MM.1S (cell line): ENCODE measurements at regions not wholly inside any gene's neighbourhood (a gene's known extent, or its start where the extent isn't known, plus 50 kb on each side); places are given as distances from the start of the nearest gene placed in this dataset.

ENCODE experiments used
- DNase-seq: peaks from one replicate; pipeline ENCODE4 v3.0.0-alpha.2; 2015
- H2AFZ ChIP-seq: fragments of 300-600 bp; sonication (generic); 2 replicates; pipeline ENCODE4 v1.6.0; 2016; ENCODE audit warnings: antibody characterized with exemption, low read length
- H3F3A ChIP-seq: fragments of 300-600 bp; sonication (generic); 2 replicates; pipeline ENCODE4 v1.6.1; 2016; ENCODE audit warnings: mild to moderate bottlenecking, antibody characterized with exemption, low read length, moderate library complexity, mixed read lengths; ENCODE audit not compliant: insufficient read depth
- H3K27ac ChIP-seq: fragments of 300-600 bp; sonication (generic); 2 replicates; pipeline ENCODE4 v1.5.1; 2016; ENCODE audit warnings: mild to moderate bottlenecking, low read length
- H3K27me3 ChIP-seq: fragments of 300-600 bp; sonication (generic); replicated peaks from 2 replicates; pipeline ENCODE4 v1.6.0; 2016; ENCODE audit warnings: low read length; ENCODE audit not compliant: insufficient read depth
- H3K36me3 ChIP-seq: fragments of 300-600 bp; sonication (generic); replicated peaks from 2 replicates; pipeline ENCODE4 v1.6.1; 2016; ENCODE audit warnings: mild to moderate bottlenecking, low read length, mixed read lengths; ENCODE audit not compliant: insufficient read depth
- H3K4me1 ChIP-seq: fragments of 300-600 bp; sonication (generic); 2 replicates; pipeline ENCODE4 v1.6.1; 2016; ENCODE audit warnings: low read length, mixed read lengths
- H3K4me2 ChIP-seq: fragments of 300-600 bp; sonication (generic); 2 replicates; pipeline ENCODE4 v1.6.0; 2016; ENCODE audit warnings: low read depth, low read length
- H3K4me3 ChIP-seq: fragments of 300-600 bp; sonication (generic); 2 replicates; pipeline ENCODE4 v1.5.1; 2016; ENCODE audit warnings: low read length, mixed read lengths
- H3K79me2 ChIP-seq: fragments of 300-600 bp; sonication (generic); 2 replicates; pipeline ENCODE4 v1.6.1; 2016; ENCODE audit warnings: mixed run types, low read length, mixed read lengths
- H3K9ac ChIP-seq: fragments of 300-600 bp; sonication (generic); 2 replicates; pipeline ENCODE4 v1.6.1; 2016; ENCODE audit warnings: low read length, mixed read lengths
- H3K9me2 ChIP-seq: fragments of 300-600 bp; sonication (generic); replicated peaks from 2 replicates; pipeline ENCODE4 v1.6.1; 2016; ENCODE audit warnings: mild to moderate bottlenecking, low read length, mixed read lengths; ENCODE audit not compliant: insufficient read depth
- H3K9me3 ChIP-seq: fragments of 300-600 bp; sonication (generic); replicated peaks from 2 replicates; pipeline ENCODE4 v1.6.1; 2016; ENCODE audit warnings: mild to moderate bottlenecking, low read length, mixed read lengths; ENCODE audit not compliant: insufficient read depth
- H4K20me1 ChIP-seq: fragments of 300-600 bp; sonication (generic); 2 replicates; pipeline ENCODE4 v1.6.1; 2016; ENCODE audit warnings: mild to moderate bottlenecking, low read length, moderate library complexity, mixed read lengths; ENCODE audit not compliant: insufficient read depth
- EZH2 ChIP-seq: fragments of 300-600 bp; sonication (generic); optimal IDR thresholded peaks from 2 replicates; pipeline ENCODE3; 2017; ENCODE audit warnings: low read depth, mild to moderate bottlenecking, antibody characterized with exemption, low read length, mixed read lengths
- EZH2phosphoT487 ChIP-seq: fragments of 300-600 bp; sonication (generic); IDR thresholded peaks from 2 replicates; pipeline ENCODE4 v1.6.1; 2018; ENCODE audit warnings: antibody characterized with exemption, low read length
- TF ChIP-seq, protein P1 (sequence below): fragments of 300-600 bp; sonication (generic); IDR thresholded peaks from 2 replicates; pipeline ENCODE4 v1.5.1; 2016; ENCODE audit warnings: antibody characterized with exemption, low read length, mixed read lengths

DNA sequence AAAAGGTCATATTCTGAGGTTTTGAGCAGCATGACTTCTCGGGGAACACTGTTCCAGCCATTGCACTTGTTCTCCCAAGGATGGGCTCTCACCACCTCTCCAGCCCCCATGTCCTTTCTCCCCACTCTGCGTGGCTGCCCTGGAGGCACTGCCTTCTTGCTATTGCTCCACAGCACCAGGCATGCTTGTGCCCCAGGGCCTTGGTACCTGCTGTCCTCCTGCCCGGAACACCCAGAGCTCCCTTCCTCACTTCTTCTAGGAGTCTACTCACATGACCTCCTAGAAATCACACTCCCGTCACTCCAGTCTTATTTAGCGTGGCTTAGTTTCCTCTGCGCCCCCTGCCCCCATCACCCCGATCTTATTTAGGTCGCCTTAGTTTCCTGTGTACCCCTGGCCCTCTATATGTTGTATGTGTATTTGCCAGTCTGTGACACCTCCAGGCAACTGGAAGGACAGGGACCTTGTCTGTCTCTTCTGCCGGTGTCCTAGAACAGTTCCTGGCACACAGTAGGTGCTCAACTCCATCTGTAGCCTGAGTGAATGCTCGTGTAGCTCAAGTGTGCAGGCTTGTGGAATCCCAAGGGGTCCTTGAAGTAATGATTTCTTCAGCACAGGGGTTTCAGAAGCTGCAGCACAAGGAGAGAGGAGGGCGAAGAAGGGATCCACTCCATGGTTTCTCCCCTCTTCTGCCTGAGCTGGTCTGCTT, 208.6 kb upstream of the CIBAR2 start:
- no peaks in the 10 kb centered on the region for H4K20me1 ChIP-seq
- no peaks in the 10 kb centered on the region for H3K4me1 ChIP-seq
- no peak overlapping the region for H2AFZ ChIP-seq
- DNase-seq, result no peak
- H3K9me2 ChIP-seq, result no peaks in the 10 kb centered on the region
- H3F3A ChIP-seq, result no peaks in the 10 kb centered on the region
- H3K27ac ChIP-seq, result no peak overlapping the region
- H3K4me2 ChIP-seq, result no peak overlapping the region
- peaks cover 74% of the 10 kb centered on the region for H3K27me3 ChIP-seq
- no peaks in the 10 kb centered on the region for H3K9me3 ChIP-seq
- H3K9ac ChIP-seq, result no peak overlapping the region
- TF ChIP-seq EZH2phosphoT487 (no peak), EZH2 (no peak)
- TF ChIP-seq, protein P1, sequence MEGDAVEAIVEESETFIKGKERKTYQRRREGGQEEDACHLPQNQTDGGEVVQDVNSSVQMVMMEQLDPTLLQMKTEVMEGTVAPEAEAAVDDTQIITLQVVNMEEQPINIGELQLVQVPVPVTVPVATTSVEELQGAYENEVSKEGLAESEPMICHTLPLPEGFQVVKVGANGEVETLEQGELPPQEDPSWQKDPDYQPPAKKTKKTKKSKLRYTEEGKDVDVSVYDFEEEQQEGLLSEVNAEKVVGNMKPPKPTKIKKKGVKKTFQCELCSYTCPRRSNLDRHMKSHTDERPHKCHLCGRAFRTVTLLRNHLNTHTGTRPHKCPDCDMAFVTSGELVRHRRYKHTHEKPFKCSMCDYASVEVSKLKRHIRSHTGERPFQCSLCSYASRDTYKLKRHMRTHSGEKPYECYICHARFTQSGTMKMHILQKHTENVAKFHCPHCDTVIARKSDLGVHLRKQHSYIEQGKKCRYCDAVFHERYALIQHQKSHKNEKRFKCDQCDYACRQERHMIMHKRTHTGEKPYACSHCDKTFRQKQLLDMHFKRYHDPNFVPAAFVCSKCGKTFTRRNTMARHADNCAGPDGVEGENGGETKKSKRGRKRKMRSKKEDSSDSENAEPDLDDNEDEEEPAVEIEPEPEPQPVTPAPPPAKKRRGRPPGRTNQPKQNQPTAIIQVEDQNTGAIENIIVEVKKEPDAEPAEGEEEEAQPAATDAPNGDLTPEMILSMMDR, result no peak
- H3K79me2 ChIP-seq, result no peaks in the 10 kb centered on the region
- no peaks in the 10 kb centered on the region for H3K36me3 ChIP-seq
- no peak overlapping the region for H3K4me3 ChIP-seq

DNA sequence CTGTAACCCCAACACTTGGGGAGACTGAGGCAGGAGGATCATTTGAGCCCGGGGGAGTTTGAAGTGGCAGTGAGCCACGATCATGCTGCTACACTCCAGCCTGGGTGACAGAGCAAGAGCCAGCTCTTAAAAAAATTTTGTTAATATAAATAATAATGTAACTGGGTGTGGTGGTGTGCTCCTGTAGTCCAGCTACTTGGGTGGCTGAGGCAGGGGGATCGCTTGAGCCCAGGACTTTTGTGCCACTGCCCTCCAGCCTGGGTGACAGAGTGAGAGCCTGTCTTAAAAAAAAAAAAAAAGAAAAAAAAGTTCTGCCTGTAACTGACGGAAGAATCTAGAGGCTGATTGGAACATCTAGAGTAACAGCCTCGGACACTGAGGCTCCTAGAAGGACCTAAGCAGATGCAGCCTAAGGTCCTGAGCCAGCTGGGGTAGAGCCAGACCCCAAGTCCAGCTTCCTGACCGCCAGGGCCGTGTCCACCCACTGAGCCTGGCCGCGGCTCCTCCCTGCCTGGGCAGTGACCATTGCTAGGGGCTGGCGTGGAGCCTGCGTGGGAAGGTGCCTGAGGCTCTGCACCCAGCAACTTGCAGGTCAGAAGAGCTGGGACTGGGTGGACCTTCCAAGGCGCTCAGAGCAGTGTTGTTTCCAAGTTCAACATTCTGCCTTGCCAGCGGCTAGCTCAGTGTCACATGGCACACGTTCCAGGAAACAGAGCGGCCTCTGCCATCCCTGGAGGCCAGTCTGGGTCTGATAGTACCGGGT, 209.4 kb upstream of the CIBAR2 start:
- no peak for DNase-seq
- H2AFZ ChIP-seq, result no peak overlapping the region
- H3K36me3 ChIP-seq, result no peaks in the 10 kb centered on the region
- H3K9me2 ChIP-seq, result no peaks in the 10 kb centered on the region
- H3K9ac ChIP-seq, result no peak overlapping the region
- H3K4me1 ChIP-seq, result no peaks in the 10 kb centered on the region
- H3K79me2 ChIP-seq, result no peaks in the 10 kb centered on the region
- TF ChIP-seq EZH2phosphoT487 (no peak), EZH2 (no peak)
- TF ChIP-seq, protein P1, result no peak
- no peak overlapping the region for H3K27ac ChIP-seq
- no peak overlapping the region for H3K4me3 ChIP-seq
- no peak overlapping the region for H3K4me2 ChIP-seq
- H3K27me3 ChIP-seq, result peaks cover 75% of the 10 kb centered on the region
- no peaks in the 10 kb centered on the region for H4K20me1 ChIP-seq
- no peaks in the 10 kb centered on the region for H3K9me3 ChIP-seq
- no peaks in the 10 kb centered on the region for H3F3A ChIP-seq

DNA sequence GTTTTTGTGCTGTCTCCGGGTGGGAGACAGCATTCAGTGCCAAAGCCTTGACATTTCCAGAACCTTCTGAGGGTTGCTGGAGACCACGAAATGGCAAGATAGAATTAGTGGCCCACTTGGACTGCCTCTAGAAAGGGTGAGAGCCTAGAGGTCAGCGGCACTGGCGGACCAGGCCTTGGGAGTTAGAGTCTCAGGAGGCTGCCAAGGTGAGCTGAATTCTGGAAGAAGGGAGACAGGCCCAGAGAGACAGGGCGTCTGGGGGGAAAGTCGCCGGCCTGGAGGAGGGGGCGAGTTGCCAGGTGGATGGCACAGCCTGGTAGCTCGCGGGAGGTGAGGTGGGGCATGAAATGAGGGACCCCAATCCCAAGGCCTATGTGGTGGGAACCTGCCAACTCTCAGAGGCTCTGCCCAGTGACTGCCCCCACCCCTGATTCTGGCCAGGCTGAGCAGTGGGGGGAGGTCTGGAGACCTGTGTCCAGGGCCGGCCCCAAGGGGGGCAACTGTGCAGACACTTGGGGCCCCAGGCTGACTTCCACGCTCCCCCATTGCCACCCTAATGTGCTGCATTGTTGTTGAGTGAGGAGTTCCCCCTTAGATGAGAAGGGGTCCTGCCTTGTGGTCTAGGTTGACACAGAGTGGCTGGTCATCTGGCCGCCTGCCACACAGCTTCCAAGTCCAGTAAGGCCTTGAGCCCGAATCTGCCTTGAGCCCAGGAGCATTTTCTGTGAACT, 211.1 kb upstream of the CIBAR2 start:
- Histone ChIP-seq H3K4me2 (no peak overlapping the region), H3K4me3 (no peak overlapping the region), H2AFZ (no peak overlapping the region), H3K27me3 (peaks cover 80% of the 10 kb centered on the region), H3K79me2 (no peaks in the 10 kb centered on the region), H3F3A (no peaks in the 10 kb centered on the region), H3K36me3 (no peaks in the 10 kb centered on the region), H4K20me1 (no peaks in the 10 kb centered on the region), H3K9me2 (no peaks in the 10 kb centered on the region), H3K9me3 (no peaks in the 10 kb centered on the region), H3K9ac (no peak overlapping the region), H3K27ac (no peak overlapping the region), H3K4me1 (no peaks in the 10 kb centered on the region)
- TF ChIP-seq EZH2phosphoT487 (no peak), EZH2 (no peak)
- TF ChIP-seq, protein P1, result no peak
- DNase-seq, result no peak
